GM23338 (cell line): ENCODE measurements at regions not wholly inside any gene's neighbourhood (a gene's known extent, or its start where the extent isn't known, plus 50 kb on each side); places are given as distances from the start of the nearest gene placed in this dataset.

Experiments used
- ATAC-seq: fragments of 200-7000 bp; cut with Tn5 transposase; 3 replicates; pipeline ENCODE4 v1.9.1; 2020
- DNase-seq: peaks from one replicate; pipeline ENCODE4 v3.0.0-alpha.2; 2015; ENCODE audit warnings: low spot score
- H2AFZ ChIP-seq: fragments of 200-600 bp; sonication (generic); 2 replicates; pipeline ENCODE4 v1.8.0; 2016; ENCODE audit warnings: antibody characterized with exemption, mild to moderate bottlenecking, moderate library complexity
- H3F3A ChIP-seq: fragments of 200-600 bp; sonication (generic); replicated peaks from 2 replicates; pipeline ENCODE4 v1.8.0; 2017; ENCODE audit warnings: antibody characterized with exemption, mixed run types, low read depth
- H3K27ac ChIP-seq: fragments of 200-600 bp; sonication (generic); 2 replicates; pipeline ENCODE4 v1.6.1; 2016; ENCODE audit warnings: low read depth
- H3K27me3 ChIP-seq: fragments of 200-600 bp; sonication (generic); 2 replicates; pipeline ENCODE4 v1.8.0; 2016; ENCODE audit warnings: mild to moderate bottlenecking, mixed run types, moderate library complexity; ENCODE audit not compliant: insufficient read depth
- H3K36me3 ChIP-seq: fragments of 200-600 bp; sonication (generic); 2 replicates; pipeline ENCODE4 v1.8.0; 2016; ENCODE audit warnings: mild to moderate bottlenecking; ENCODE audit not compliant: insufficient read depth
- H3K4me1 ChIP-seq: fragments of 200-600 bp; sonication (generic); 2 replicates; pipeline ENCODE4 v1.8.0; 2016; ENCODE audit warnings: mild to moderate bottlenecking, moderate library complexity; ENCODE audit not compliant: insufficient read depth
- H3K4me2 ChIP-seq: fragments of 200-600 bp; sonication (generic); 2 replicates; pipeline ENCODE4 v1.7.1; 2017; ENCODE audit warnings: mixed run types
- H3K4me3 ChIP-seq: fragments of 200-600 bp; sonication (generic); 2 replicates; pipeline ENCODE4 v1.6.1; 2016; ENCODE audit warnings: mixed run types
- H3K79me2 ChIP-seq: fragments of 200-600 bp; sonication (generic); replicated peaks from 2 replicates; pipeline ENCODE4 v1.8.0; 2017; ENCODE audit warnings: mild to moderate bottlenecking; ENCODE audit not compliant: insufficient read depth
- H3K9me2 ChIP-seq: fragments of 200-600 bp; sonication (generic); 2 replicates; pipeline ENCODE4 v1.8.0; 2017; ENCODE audit not compliant: insufficient read depth
- H4K20me1 ChIP-seq: fragments of 200-600 bp; sonication (generic); replicated peaks from 2 replicates; pipeline ENCODE4 v1.8.0; 2017; ENCODE audit warnings: mild to moderate bottlenecking; ENCODE audit not compliant: insufficient read depth
- H3K27ac Mint-ChIP-seq: 2 replicates; pipeline ENCODE4 v1.8.0; 2020; ENCODE audit warnings: inconsistent platforms, mild to moderate bottlenecking, moderate library complexity, mixed read lengths
- H3K27me3 Mint-ChIP-seq: 3 replicates; pipeline ENCODE4 v1.8.0; 2022; ENCODE audit warnings: low read depth, mild to moderate bottlenecking, moderate library complexity, mixed read lengths, inconsistent platforms; ENCODE audit not compliant: insufficient read depth, poor library complexity
- H3K36me3 Mint-ChIP-seq: 3 replicates; pipeline ENCODE4 v1.8.0; 2021; ENCODE audit warnings: low read depth, mild to moderate bottlenecking, inconsistent platforms, moderate library complexity, mixed read lengths
- H3K4me1 Mint-ChIP-seq: 3 replicates; pipeline ENCODE4 v1.8.0; 2020; ENCODE audit warnings: mild to moderate bottlenecking, inconsistent platforms, mixed read lengths
- H3K4me3 Mint-ChIP-seq: 3 replicates; pipeline ENCODE4 v1.8.0; 2021; ENCODE audit warnings: moderate library complexity, mild to moderate bottlenecking, inconsistent platforms, mixed read lengths
- H3K9me3 Mint-ChIP-seq: 3 replicates; pipeline ENCODE4 v1.8.0; 2020; ENCODE audit warnings: moderate library complexity, mild to moderate bottlenecking, inconsistent platforms, mixed read lengths
- CREB1 ChIP-seq: fragments of 250-450 bp; sonication (Bioruptor Pico); IDR thresholded peaks from 2 replicates; pipeline ENCODE4 v1.5.0; 2020; ENCODE audit warnings: low read depth, mild to moderate bottlenecking, moderate library complexity
- ETS1 ChIP-seq: IDR thresholded peaks from 2 replicates; pipeline ENCODE4 v1.6.1; 2016; ENCODE audit warnings: antibody characterized with exemption
- EZH2phosphoT487 ChIP-seq: fragments of 200-600 bp; sonication (generic); IDR thresholded peaks from one replicate; pipeline ENCODE4 v1.8.1; 2018; ENCODE audit warnings: antibody characterized with exemption; ENCODE audit not compliant: unreplicated experiment
- JUNB ChIP-seq: IDR thresholded peaks from one replicate; pipeline ENCODE4 v1.6.1; 2016; ENCODE audit warnings: antibody characterized with exemption; ENCODE audit not compliant: unreplicated experiment
- NANOG ChIP-seq: IDR thresholded peaks from 2 replicates; pipeline ENCODE4 v1.6.1; 2016; ENCODE audit warnings: antibody characterized with exemption, borderline replicate concordance
- POLR2AphosphoS5 ChIP-seq: IDR thresholded peaks from 2 replicates; pipeline ENCODE4 v1.6.1; 2016; ENCODE audit warnings: antibody characterized with exemption, low read depth
- STAT1 ChIP-seq: IDR thresholded peaks from one replicate; pipeline ENCODE4 v1.6.1; 2016; ENCODE audit warnings: antibody characterized with exemption; ENCODE audit not compliant: unreplicated experiment
- ZNF331 ChIP-seq: fragments of 250-450 bp; sonication (Bioruptor Pico); IDR thresholded peaks from 2 replicates; pipeline ENCODE4 v1.5.0; 2020; ENCODE audit warnings: low read depth, mild to moderate bottlenecking, moderate library complexity
- ZNF462 ChIP-seq: fragments of 250-450 bp; sonication (Bioruptor Pico); IDR thresholded peaks from 2 replicates; pipeline ENCODE4 v1.5.0; 2020; ENCODE audit warnings: mild to moderate bottlenecking, moderate library complexity
- TF ChIP-seq, protein P1 (sequence below): IDR thresholded peaks from one replicate; pipeline ENCODE4 v1.6.1; 2018; ENCODE audit warnings: antibody characterized with exemption; ENCODE audit not compliant: unreplicated experiment
- TF ChIP-seq, protein P2 (sequence below), 2 experiments: fragments of 200-600 bp in 1 of 2; sonication (generic) in 1 of 2; conservative IDR thresholded peaks; 2 replicates each; pipeline versions ENCODE4 v1.5.1 to v1.6.1; 2016 to 2017; ENCODE audit warnings: antibody characterized with exemption in 2 of 2, low read depth in 2 of 2, mild to moderate bottlenecking in 2 of 2, moderate library complexity in 1 of 2

- TF ChIP-seq ZNF462 (CRISPR knock-in tag) = no peak
These were observed 2044.5 kb upstream of the AGA start (continued) for GRCh38 chr4:179486570-179487335.

- H3K4me1 Mint-ChIP-seq = no peaks in the 10 kb centered on the region
- no peaks in the 10 kb centered on the region for H3F3A ChIP-seq
- no peak overlapping the region for H3K27ac Mint-ChIP-seq
- DNase-seq (no peak), ATAC-seq (no peak)
- H3K4me1 ChIP-seq = no peaks in the 10 kb centered on the region
- H3K4me3 ChIP-seq = no peak overlapping the region
- H2AFZ ChIP-seq = peak overlapping the region; percentile 44; the same call in 1 of the 2 replicates
- H3K27ac ChIP-seq = no peak overlapping the region
- no peaks in the 10 kb centered on the region for H3K27me3 ChIP-seq
- no peaks in the 10 kb centered on the region for H3K9me2 ChIP-seq
- no peak overlapping the region for H3K4me3 Mint-ChIP-seq
- H3K36me3 ChIP-seq = no peaks in the 10 kb centered on the region
- no peaks in the 10 kb centered on the region for H3K79me2 ChIP-seq
- H3K9me3 Mint-ChIP-seq = no peaks in the 10 kb centered on the region
- no peaks in the 10 kb centered on the region for H3K27me3 Mint-ChIP-seq
- no peak overlapping the region for H3K4me2 ChIP-seq
- no peaks in the 10 kb centered on the region for H4K20me1 ChIP-seq
- H3K36me3 Mint-ChIP-seq = no peaks in the 10 kb centered on the region
- TF ChIP-seq, protein P1, sequence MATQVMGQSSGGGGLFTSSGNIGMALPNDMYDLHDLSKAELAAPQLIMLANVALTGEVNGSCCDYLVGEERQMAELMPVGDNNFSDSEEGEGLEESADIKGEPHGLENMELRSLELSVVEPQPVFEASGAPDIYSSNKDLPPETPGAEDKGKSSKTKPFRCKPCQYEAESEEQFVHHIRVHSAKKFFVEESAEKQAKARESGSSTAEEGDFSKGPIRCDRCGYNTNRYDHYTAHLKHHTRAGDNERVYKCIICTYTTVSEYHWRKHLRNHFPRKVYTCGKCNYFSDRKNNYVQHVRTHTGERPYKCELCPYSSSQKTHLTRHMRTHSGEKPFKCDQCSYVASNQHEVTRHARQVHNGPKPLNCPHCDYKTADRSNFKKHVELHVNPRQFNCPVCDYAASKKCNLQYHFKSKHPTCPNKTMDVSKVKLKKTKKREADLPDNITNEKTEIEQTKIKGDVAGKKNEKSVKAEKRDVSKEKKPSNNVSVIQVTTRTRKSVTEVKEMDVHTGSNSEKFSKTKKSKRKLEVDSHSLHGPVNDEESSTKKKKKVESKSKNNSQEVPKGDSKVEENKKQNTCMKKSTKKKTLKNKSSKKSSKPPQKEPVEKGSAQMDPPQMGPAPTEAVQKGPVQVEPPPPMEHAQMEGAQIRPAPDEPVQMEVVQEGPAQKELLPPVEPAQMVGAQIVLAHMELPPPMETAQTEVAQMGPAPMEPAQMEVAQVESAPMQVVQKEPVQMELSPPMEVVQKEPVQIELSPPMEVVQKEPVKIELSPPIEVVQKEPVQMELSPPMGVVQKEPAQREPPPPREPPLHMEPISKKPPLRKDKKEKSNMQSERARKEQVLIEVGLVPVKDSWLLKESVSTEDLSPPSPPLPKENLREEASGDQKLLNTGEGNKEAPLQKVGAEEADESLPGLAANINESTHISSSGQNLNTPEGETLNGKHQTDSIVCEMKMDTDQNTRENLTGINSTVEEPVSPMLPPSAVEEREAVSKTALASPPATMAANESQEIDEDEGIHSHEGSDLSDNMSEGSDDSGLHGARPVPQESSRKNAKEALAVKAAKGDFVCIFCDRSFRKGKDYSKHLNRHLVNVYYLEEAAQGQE = no peak
- TF ChIP-seq ZNF331 (CRISPR knock-in tag) (no peak), JUNB (no peak), STAT1 (no peak), EZH2phosphoT487 (no peak), CREB1 (no peak), POLR2AphosphoS5 (no peak), NANOG (no peak), ETS1 (no peak)
- TF ChIP-seq, protein P2, sequence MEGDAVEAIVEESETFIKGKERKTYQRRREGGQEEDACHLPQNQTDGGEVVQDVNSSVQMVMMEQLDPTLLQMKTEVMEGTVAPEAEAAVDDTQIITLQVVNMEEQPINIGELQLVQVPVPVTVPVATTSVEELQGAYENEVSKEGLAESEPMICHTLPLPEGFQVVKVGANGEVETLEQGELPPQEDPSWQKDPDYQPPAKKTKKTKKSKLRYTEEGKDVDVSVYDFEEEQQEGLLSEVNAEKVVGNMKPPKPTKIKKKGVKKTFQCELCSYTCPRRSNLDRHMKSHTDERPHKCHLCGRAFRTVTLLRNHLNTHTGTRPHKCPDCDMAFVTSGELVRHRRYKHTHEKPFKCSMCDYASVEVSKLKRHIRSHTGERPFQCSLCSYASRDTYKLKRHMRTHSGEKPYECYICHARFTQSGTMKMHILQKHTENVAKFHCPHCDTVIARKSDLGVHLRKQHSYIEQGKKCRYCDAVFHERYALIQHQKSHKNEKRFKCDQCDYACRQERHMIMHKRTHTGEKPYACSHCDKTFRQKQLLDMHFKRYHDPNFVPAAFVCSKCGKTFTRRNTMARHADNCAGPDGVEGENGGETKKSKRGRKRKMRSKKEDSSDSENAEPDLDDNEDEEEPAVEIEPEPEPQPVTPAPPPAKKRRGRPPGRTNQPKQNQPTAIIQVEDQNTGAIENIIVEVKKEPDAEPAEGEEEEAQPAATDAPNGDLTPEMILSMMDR (conservative IDR thresholded peaks at IDR 0.05; ENCODE audit: low read depth in 2 of 2) = no peak
These were observed 2050.2 kb upstream of the AGA start for GRCh38 chr4:179492260-179493080.
